Mammary epithelial cell (primary cell): ENCODE measurements at regions not wholly inside any gene's neighbourhood (a gene's known extent, or its start where the extent isn't known, plus 50 kb on each side); places are given as distances from the start of the nearest gene placed in this dataset.

Experiments
- EZH2 ChIP-seq: IDR thresholded peaks from 2 replicates; pipeline ENCODE4 v1.6.1; 2012; ENCODE audit warnings: low read length, inconsistent platforms, borderline replicate concordance
- TF ChIP-seq, protein P1 (sequence below), 2 donors: IDR thresholded peaks in 1 of 2; conservative IDR thresholded peaks in 1 of 2; 2 replicates each; pipeline ENCODE4 v1.5.1; 2011 to 2012; ENCODE audit warnings: inconsistent platforms in 2 of 2, low read length in 2 of 2, mild to moderate bottlenecking in 2 of 2, control low read depth in 1 of 2, low read depth in 1 of 2; ENCODE audit not compliant: insufficient read depth in 1 of 2; ENCODE audit errors: extremely low read depth in 1 of 2

DNA sequence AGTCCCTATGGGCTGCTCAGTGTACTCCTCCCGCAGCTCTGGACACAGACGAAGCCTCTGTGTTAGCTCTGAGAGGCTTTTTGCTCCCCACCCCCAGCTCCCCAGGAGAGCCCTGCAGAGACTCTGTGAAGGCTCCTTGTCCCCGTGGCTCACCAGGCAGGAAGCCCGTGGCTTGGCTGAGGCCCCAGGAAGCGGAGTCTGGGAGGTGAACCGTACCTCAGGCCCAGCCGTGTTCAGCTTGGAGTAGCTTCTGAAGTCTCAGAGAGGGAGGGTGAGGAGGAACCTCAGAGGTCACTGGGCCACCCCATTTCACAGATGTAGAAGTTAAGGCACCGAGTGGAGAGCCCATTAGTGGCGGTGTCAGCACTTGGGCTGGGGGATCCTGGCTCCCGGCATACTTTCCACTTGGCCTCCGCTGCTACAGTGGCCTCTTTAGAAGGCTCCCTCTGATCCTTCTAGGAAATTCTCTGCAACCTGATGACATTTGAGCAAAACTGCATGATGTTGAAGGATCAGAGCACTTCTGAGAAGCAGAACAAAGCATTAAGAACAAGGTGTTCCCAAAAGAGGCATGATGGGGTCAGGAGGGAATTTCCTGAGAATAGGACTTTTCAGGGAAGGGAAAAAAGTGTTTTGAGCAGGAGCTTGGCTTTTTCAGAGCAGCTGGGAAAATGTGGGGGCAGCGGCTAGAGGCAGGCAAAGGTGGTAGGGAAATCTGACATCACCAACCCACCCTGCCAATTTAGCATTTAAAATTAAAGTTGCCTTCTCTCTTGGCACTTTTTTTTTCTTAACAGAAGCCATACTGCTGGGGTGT, 79.1 kb downstream of the MCFD2 start:
- TF ChIP-seq, protein P1, sequence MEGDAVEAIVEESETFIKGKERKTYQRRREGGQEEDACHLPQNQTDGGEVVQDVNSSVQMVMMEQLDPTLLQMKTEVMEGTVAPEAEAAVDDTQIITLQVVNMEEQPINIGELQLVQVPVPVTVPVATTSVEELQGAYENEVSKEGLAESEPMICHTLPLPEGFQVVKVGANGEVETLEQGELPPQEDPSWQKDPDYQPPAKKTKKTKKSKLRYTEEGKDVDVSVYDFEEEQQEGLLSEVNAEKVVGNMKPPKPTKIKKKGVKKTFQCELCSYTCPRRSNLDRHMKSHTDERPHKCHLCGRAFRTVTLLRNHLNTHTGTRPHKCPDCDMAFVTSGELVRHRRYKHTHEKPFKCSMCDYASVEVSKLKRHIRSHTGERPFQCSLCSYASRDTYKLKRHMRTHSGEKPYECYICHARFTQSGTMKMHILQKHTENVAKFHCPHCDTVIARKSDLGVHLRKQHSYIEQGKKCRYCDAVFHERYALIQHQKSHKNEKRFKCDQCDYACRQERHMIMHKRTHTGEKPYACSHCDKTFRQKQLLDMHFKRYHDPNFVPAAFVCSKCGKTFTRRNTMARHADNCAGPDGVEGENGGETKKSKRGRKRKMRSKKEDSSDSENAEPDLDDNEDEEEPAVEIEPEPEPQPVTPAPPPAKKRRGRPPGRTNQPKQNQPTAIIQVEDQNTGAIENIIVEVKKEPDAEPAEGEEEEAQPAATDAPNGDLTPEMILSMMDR (conservative IDR thresholded peaks at IDR 0.05 in 1 of 2, IDR thresholded peaks at IDR 0.05 in 1 of 2; ENCODE audit: extremely low read depth in 1 of 2, insufficient read depth in 1 of 2, low read depth in 1 of 2, low read length in 2 of 2): no peak
- TF ChIP-seq EZH2: no peak
